ENCODE measurements at regions not wholly inside any gene's neighbourhood (a gene's known extent, or its start where the extent isn't known, plus 50 kb on each side); places are given as distances from the start of the nearest gene placed in this dataset.

DNA sequence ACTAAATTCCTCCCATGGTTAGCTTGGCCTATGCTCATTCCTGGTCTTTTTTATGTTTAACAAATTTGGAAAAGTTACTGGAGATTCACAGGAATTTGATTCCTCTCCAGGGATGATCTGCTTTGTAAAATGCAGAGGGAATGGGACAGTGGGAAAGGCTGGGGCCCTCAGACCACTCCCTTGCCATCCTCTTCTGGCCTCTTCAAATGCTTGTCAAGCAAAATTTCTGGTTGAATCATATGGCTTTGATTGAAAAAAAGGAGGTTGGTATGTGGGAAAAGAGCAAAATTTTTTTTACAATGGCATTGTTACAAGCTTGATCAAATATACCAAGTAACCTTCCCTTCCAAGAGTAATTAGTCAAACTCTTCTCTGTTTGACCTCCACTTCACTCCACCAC lies 225.1 kb downstream of the PIK3R1 start:
- TF ChIP-seq, protein P1, sequence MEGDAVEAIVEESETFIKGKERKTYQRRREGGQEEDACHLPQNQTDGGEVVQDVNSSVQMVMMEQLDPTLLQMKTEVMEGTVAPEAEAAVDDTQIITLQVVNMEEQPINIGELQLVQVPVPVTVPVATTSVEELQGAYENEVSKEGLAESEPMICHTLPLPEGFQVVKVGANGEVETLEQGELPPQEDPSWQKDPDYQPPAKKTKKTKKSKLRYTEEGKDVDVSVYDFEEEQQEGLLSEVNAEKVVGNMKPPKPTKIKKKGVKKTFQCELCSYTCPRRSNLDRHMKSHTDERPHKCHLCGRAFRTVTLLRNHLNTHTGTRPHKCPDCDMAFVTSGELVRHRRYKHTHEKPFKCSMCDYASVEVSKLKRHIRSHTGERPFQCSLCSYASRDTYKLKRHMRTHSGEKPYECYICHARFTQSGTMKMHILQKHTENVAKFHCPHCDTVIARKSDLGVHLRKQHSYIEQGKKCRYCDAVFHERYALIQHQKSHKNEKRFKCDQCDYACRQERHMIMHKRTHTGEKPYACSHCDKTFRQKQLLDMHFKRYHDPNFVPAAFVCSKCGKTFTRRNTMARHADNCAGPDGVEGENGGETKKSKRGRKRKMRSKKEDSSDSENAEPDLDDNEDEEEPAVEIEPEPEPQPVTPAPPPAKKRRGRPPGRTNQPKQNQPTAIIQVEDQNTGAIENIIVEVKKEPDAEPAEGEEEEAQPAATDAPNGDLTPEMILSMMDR (IDR thresholded peaks at IDR 0.05): no peak

DNA sequence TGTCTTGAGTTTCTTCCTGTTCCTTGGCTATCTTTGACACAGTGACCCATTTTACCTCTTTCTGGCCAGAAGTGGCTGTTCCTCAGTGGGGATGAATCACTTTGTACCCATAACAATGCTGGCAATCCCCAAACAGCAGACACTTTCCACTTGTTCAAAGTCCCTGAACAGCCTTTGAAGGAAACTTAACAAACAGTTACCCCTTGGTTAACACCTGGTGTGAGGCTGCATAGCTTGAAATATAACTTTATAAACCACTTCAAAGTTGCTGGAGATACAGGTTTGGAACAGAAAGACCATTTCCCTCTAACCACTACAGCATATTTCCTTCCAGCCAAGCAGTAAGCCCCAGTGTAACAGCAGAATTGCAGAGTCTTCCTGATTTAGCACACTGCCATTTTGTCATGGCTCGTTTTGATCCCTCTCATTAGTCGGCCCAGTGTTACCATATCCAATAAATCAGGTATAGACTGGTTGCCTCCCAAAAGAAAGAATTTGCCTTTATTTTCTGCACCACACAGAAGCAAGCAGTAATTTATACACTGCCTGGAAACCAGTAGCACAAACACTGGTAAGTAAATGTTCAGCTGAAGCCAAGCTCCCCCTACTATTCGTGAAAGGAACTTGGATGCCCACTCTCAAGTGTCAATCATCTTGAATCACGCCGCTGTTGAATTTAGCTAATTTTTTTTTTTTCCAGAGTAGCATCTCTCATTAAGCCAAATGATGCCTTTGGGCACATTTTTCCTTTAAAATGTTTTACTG lies 225.9 kb downstream of the PIK3R1 start:
- TF ChIP-seq, protein P1 (IDR thresholded peaks at IDR 0.05): no peak

DNA sequence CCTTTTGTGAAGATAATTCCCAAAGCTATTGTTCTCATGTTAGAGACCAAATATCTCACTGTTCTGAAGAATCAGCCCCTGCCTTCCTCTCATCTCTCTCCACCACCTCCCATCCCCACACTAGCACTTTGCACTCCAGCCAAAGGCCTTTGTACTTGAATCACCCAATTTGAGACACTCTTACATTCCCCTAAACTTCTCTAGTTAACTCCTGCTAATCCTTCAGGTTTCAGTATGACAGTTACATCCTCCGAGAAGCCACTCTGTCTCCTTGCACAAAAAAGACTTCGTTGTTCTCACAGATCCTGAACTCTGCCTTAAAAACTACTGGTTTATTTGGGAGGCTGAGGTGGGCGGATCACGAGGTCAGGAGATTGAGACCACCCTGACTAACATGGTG lies 227.5 kb downstream of the PIK3R1 start:
- TF ChIP-seq, protein P1 (IDR thresholded peaks at IDR 0.05): no peak

DNA sequence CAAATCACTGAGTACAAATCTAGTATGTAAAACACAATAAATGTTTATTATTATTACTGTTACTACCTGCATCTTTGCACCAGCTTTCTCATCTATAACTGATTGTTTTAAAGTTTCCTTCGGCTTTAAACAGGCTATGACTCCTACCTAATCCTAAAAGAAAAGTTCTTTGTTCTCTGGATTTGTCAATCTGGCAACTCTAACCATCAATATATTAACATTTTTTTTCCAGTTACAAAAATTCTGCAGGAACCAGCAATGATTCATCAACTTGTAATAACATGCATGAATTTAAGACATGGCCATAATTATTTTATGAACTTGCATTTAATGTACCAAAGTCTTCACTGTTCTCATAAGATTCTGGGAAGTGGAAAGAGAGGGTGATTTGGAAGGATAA lies 228.5 kb downstream of the PIK3R1 start:
- TF ChIP-seq, protein P1 (IDR thresholded peaks at IDR 0.05): no peak

DNA sequence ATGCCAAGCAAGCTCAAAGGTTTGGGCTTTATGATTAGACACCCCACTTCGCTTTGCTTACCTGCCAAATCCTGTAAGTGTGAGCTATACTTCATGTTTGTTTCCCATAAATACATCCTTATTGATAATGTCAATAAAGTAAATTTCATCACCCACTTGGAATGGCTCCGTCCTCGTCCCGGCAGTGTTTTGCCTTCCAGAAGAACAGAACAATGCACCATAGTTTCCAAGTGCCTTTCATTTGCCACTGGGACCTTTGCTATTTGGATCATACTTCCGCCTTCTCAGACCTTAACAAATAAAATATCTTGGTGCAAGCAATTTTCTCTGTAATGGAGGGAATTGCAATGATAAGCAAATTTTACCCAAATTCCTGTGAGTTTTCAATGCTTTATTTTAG lies 229.3 kb downstream of the PIK3R1 start:
- TF ChIP-seq, protein P1 (IDR thresholded peaks at IDR 0.05): no peak

DNA sequence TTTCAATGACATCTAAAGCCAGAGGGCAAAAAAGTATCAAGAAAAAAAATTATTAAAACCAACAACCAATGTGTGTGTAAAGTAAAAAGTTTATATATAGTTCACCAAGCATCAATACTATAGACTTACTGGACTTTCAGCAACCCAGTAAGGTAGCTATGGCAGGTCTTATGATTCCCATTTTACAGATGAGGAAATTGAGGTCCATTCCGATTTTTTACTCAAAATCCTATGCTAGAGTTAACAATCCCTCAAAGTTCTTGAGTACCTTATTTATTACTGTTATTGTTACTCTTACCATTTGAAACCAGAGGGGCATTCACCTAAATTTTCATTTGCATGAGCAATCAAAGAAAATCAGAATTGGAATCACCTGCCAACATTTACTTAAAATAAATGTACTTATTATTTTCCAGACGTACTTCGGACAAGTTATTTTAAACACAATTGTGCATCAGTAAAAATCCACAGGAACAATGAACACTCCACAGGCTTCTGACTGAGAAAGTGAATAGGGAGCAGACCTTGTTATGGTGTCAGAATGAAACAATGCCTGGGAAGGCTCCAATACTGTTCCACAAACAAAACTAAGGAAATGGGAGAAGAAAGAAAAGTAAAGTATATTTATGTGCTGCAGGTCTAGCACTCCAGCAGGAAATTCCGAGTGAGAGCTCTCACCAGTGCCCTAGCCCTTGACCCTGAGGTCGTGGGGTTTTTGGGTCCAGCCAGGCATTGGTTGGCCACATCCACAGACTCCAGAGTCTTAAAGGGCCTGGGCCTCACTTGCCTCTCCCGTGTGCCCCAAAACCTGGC lies 229.9 kb downstream of the PIK3R1 start:
- TF ChIP-seq, protein P1 (IDR thresholded peaks at IDR 0.05): no peak

DNA sequence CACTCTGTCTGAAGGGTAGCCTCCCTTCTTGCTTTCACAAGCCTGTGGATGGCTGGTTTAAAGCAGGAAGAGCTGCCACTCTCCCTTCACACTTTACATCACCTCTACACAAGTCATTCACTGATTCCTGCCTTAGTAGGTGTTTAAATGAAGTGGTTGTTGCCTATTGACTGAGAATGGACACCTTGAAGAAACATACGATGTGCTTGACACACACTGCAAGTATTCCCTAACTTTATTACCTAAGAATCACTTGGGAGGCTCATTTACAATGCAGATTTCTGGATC lies 230.5 kb downstream of the PIK3R1 start:
- TF ChIP-seq, protein P1 (IDR thresholded peaks at IDR 0.05): no peak
